ENCODE measurements at regions not wholly inside any gene's neighbourhood (a gene's known extent, or its start where the extent isn't known, plus 50 kb on each side); places are given as distances from the start of the nearest gene placed in this dataset.
A peak's percentile ranks its signal among the peaks of the same experiment; 100 is the strongest.

DNA sequence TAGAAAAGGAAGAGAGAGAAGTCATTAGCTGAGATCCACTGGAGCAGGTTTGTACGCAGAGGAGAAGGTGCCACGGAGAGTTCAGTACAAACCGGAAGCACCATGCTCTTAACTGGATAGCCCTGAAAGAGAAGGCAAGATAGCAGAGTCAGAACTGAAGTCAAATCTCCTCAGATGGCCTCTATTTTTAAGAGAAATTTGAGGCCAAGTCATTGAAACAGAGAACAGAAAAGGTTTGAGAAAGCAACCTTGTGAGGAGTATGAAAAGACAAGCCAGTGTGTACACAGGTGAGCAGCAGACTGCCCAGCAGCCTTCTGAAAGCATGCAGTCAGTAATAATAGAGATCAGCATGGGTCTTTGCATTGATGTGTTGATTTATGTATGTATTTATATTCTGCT, 66.1 kb upstream of the SPRED1 start:
- DNase-seq: peak; percentile 77

DNA sequence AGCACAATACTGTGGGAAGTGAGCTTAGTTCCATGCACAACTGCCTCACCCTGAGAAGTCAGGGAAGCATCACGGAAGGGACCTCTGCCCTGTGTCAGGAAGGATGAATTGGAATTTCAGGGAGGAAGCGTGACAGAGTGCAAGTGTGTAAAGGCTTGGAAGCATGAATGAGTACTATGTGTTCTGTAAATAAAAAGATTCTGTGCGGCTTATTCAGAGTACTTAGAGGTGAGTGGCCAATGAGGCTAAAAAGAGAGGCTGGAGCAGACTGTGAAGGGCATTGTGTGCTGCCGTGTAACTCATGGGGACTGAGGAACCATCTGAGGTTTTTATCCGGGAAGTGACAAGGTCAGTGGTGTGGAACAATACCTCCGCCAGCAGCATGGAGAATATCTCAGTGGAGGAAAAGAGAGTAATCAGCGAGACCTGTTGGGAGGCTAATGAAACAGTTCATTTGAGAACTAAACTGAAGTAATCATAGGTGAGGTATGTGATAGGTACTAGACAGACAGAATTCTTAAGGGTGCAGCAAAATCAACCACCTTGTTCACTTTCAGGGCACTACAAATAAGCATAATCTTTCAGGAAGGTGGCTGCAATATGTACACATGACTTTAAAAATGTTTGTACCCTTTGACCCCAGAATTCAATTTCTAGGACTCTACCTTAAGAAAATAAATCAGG, 64.9 kb upstream of the SPRED1 start:
- DNase-seq: no peak

GRCh38 chr15:38189671-38190295, 62.9 kb upstream of the SPRED1 start:
- no peak for DNase-seq

- no peak for DNase-seq
Measured at GRCh38 chr15:38190501-38190900, 62.1 kb upstream of the SPRED1 start.

- DNase-seq: no peak
Measured at GRCh38 chr15:38192496-38192895, 60.1 kb upstream of the SPRED1 start.

- DNase-seq: no peak
Measured at GRCh38 chr15:38193496-38193895, 59.1 kb upstream of the SPRED1 start.

GRCh38 chr15:38195191-38195901, 57.3 kb upstream of the SPRED1 start:
- DNase-seq: no peak

- DNase-seq: no peak
Measured at GRCh38 chr15:38196076-38196475, 56.6 kb upstream of the SPRED1 start.

GRCh38 chr15:38197553-38197952, 55.1 kb upstream of the SPRED1 start:
- no peak for DNase-seq

DNA sequence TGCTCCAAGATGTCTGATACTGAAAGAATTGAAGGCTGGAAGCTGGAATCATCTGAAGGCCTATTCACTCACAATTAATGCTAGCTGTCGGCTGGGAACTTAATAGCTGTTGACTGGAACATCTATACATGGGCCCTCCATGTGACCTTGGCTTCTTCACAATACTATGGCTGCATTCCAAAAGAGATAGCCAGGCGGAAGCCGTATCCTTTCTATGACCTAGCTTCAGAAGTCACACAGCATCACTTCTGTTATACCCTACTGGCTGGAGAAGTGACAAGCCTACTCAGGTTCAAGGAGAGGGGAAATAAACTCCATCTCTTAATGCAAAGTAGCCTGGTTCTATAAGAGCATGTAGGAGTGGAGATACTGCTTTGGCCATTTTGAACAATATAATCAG, 50.9 kb upstream of the SPRED1 start:
- DNase-seq: no peak

DNA sequence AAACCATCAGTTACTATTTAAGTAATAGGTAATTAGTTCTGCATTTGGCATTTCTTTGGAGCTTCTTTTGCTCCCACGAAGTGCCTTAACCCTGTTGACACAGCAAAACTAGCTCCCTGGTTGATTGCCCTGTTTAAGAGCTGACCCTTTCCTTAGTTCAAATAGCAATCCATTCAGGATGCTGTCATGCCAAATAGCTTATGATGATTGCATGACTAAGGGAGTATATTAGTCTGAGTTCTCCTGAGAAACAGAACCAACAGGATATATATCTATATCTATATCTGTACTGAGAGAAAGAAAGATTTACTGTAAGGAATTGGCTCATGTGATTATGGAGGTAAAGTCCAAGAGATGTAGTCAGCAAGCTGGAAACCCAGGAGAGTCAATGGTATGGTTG, 50.3 kb upstream of the SPRED1 start:
- DNase-seq: peak; percentile 3

Data from NCI-H2227 treated with DMSO at 0.1 percent for 48 hours (cell line).